GM19395 (cell line): ENCODE measurements at regions not wholly inside any gene's neighbourhood (a gene's known extent, or its start where the extent isn't known, plus 50 kb on each side); places are given as distances from the start of the nearest gene placed in this dataset.

ENCODE experiments used
- ATAC-seq: cut with Tn5 transposase; IDR thresholded peaks from one replicate; pipeline ENCODE4 v1.9.1; 2021; ENCODE audit warnings: mild to moderate bottlenecking, moderate library complexity; ENCODE audit not compliant: unreplicated experiment

DNA sequence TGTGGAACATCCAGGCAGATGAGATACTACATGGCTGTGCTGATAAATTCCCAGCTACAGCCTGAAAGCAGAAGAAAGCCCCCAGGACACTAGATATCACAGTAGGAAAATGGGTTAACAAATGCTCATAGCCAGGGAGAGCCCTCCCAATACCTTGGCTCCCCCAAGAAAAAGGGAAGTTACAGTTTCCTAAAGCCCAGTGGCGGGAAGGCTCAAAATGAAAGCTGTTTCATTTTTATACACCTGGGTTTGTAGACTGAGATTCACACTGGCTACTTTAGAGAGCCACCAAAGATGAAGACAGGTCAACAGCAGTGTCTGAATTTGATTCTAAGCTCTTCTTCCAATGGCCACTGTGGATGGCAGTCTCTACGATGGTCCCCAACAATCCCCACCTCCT is 55.0 kb upstream of the TOPAZ1 start:
- no peak for ATAC-seq
